ENCODE measurements at regions not wholly inside any gene's neighbourhood (a gene's known extent, or its start where the extent isn't known, plus 50 kb on each side); places are given as distances from the start of the nearest gene placed in this dataset.

DNA sequence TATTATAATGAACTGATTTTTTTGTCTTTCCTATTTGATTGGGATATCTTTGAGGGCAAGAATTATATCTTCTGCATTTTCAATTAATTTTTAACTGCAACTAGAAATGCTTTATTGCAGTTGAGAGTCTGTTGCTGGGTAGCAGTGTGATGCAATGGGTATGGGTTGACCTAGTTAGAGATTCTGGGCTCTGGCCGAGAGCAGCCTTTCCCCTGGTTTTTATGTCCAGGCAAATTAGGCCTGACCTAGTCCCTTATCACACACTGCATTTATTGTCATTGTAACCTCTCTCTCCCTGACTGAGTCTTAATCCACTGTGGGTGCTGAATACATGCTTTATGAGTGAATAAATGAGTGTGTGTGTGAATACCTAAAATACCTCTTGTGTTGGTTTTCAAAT, 206.4 kb upstream of the PTGFR start:
- TF ChIP-seq, protein P1, sequence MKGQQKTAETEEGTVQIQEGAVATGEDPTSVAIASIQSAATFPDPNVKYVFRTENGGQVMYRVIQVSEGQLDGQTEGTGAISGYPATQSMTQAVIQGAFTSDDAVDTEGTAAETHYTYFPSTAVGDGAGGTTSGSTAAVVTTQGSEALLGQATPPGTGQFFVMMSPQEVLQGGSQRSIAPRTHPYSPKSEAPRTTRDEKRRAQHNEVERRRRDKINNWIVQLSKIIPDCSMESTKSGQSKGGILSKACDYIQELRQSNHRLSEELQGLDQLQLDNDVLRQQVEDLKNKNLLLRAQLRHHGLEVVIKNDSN (IDR thresholded peaks at IDR 0.05), result no peak
- TF ChIP-seq YY1 (IDR thresholded peaks at IDR 0.05; ENCODE audit: low read depth), result no peak
- TF ChIP-seq, protein P2, sequence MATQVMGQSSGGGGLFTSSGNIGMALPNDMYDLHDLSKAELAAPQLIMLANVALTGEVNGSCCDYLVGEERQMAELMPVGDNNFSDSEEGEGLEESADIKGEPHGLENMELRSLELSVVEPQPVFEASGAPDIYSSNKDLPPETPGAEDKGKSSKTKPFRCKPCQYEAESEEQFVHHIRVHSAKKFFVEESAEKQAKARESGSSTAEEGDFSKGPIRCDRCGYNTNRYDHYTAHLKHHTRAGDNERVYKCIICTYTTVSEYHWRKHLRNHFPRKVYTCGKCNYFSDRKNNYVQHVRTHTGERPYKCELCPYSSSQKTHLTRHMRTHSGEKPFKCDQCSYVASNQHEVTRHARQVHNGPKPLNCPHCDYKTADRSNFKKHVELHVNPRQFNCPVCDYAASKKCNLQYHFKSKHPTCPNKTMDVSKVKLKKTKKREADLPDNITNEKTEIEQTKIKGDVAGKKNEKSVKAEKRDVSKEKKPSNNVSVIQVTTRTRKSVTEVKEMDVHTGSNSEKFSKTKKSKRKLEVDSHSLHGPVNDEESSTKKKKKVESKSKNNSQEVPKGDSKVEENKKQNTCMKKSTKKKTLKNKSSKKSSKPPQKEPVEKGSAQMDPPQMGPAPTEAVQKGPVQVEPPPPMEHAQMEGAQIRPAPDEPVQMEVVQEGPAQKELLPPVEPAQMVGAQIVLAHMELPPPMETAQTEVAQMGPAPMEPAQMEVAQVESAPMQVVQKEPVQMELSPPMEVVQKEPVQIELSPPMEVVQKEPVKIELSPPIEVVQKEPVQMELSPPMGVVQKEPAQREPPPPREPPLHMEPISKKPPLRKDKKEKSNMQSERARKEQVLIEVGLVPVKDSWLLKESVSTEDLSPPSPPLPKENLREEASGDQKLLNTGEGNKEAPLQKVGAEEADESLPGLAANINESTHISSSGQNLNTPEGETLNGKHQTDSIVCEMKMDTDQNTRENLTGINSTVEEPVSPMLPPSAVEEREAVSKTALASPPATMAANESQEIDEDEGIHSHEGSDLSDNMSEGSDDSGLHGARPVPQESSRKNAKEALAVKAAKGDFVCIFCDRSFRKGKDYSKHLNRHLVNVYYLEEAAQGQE (IDR thresholded peaks at IDR 0.05; ENCODE audit: low read depth), result no peak
- TF ChIP-seq NFIC (IDR thresholded peaks at IDR 0.05), result no peak
- no peak for TF ChIP-seq TEAD4 (IDR thresholded peaks at IDR 0.05)
- no peak for TF ChIP-seq EP300 (IDR thresholded peaks at IDR 0.05; ENCODE audit: borderline replicate concordance)
- TF ChIP-seq RAD21 (IDR thresholded peaks at IDR 0.05; ENCODE audit: low read depth), result no peak
- no peak for TF ChIP-seq ZBTB7A (IDR thresholded peaks at IDR 0.05; ENCODE audit: low read depth)
- no peak for TF ChIP-seq EGR1 (IDR thresholded peaks at IDR 0.05)
- no peak for TF ChIP-seq TAF1 (IDR thresholded peaks at IDR 0.05; ENCODE audit: low read depth)
- TF ChIP-seq TCF12 (IDR thresholded peaks at IDR 0.05; ENCODE audit: low read depth), result no peak
- TF ChIP-seq, protein P3, sequence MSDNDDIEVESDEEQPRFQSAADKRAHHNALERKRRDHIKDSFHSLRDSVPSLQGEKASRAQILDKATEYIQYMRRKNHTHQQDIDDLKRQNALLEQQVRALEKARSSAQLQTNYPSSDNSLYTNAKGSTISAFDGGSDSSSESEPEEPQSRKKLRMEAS (IDR thresholded peaks at IDR 0.05), result no peak
- TF ChIP-seq CREB1 (IDR thresholded peaks at IDR 0.05; ENCODE audit: low read depth), result no peak
- no peak for TF ChIP-seq CEBPB (IDR thresholded peaks at IDR 0.05)
